DLD1 (cell line): ENCODE measurements at regions not wholly inside any gene's neighbourhood (a gene's known extent, or its start where the extent isn't known, plus 50 kb on each side); places are given as distances from the start of the nearest gene placed in this dataset.

Experiments
- in situ Hi-C: cut with HindIII; loops from 2 replicates; pipeline ENCODE4 v1.10.0; 2017; ENCODE audit warnings: low sequenced_read_pairs

DNA sequence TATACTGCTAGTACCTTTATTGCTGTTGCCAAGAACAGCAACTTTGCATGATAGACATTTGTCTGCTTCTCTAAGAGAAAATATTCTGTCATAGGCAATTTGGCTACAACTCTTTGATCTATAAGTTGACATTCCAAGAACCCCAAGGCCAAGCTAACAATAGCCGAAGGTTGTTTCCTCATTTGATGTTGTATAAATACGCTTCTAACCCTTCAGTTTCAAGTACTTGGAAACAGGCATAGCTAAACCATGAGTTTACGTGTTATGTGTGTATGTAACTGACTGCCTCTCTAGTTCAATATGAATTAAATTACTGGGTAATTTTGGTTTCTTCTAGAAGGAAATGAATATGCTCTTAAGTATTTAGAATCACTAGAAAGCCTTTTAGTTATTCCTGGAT, 1034.0 kb downstream of the TLE4 start:
- in situ Hi-C loops = no loop called here

DNA sequence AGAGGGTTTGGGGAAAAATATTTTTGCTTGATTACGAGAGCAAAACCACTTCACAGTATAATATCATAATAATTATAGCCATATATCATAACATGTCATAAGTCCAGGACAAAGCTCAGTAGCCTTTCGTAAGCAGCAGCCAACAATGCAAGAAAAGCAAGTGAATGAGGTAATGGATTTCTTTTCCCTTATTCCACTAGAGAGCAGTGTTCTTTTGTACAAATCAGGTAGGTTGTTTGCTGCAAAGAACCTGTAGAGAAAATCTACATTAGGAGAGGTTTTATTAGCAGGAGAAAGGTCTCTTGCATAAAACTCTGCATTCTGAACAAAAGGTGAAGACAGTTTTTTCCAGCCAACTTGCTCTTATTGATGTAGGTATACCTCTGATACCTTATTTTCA, 1033.4 kb downstream of the TLE4 start:
- in situ Hi-C loops = no loop called here

DNA sequence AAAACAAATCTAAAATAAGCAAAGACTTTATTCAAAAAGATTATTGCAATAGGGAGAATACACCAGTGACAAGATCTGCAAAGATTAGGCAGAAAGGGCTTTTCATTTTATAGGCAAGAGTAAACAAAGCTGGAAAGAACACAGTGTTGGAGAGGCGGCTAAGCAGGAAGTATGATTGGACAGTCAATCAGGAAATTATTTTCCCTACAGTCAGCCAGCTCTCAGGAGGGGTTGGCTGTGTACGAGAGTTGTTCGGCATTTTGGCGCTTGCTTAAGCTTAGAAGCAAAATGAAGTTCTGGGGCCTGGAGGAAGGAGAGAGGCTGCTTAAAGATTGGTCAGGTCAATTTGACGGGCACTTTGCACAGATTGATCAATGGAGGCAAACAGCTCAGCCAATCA, 1030.5 kb downstream of the TLE4 start:
- in situ Hi-C loops = no loop called here

DNA sequence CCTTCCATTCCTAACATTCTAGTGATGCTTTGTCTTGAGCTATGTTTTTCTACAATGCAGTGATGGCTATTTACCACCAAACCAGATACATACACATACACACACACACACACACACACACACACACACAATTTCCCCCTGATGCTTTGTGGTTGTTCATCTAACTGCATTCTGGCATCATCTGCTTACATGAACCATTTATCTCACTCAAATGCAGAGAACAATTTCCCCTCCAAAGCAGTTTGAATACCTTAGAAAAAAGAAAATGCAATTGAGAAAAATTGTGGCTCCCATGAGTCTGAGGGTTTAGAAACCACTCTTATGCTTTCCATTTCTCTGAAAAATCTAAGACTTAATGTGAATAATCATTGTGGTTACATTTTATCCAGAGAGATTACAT, 1024.8 kb downstream of the TLE4 start:
- in situ Hi-C loops = no loop called here

DNA sequence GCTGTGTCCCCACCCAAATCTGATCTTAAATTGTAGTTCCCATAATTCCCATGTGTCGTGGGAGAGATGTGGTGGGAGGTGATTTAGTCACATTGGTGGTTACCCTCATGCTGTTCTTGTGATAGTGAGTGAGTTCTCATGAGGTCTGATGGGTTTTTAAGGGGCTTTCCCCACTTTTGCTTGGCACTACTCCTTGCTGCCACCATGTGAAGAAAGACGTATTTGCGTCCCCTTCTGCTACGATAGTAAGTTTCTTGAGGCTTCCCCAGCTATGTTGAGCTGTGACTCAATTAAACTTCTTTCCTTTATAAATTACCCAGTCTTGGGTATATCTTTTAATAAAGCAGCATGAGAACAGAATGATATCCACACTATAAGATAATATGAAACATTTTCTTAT, 1023.4 kb downstream of the TLE4 start:
- in situ Hi-C loops = no loop called here

DNA sequence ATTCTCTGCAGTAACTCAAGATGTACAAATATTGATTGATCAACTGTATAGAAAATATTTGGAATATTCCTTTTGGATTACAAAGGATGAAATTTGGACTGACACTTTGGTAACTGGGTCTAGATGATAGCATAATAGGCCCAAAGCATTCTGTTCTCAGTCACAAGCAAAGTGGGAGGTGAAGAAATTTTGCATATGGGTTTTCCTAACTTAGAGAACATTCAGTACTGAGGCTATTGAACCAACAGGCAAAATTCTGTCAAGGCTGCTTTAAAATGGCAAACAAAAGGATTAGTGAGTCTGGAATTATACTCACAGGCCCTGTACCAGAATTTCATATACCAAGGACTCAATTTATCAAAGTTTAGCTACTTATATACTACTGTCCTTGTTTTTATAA, 1020.6 kb downstream of the TLE4 start:
- in situ Hi-C loops = no loop called here

DNA sequence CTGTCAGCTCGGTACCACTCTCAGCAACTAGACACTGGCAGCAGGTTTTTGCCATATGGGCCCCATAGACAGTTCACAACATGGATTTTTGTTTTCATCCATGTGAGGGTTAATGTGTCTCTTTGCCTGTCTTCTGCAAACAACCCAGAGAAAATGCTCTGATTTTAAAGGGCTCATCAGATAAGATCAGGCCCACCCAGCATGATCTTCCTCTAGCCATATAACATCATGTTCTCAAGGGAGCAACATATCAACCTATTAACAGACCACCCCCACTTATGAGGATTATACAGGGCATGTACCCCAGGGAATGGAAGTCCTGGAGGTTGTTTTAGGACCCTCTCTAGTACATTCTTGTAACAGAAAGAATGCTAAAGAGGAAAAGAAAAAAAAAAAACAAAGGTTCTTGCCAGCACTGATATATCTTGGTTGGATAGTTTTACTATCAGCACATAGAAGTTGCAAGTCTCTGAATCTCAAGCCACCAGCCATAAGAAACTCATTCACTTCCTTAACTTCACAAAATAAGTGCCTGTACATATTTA, 1015.1 kb downstream of the TLE4 start:
- in situ Hi-C loops = no loop called here

DNA sequence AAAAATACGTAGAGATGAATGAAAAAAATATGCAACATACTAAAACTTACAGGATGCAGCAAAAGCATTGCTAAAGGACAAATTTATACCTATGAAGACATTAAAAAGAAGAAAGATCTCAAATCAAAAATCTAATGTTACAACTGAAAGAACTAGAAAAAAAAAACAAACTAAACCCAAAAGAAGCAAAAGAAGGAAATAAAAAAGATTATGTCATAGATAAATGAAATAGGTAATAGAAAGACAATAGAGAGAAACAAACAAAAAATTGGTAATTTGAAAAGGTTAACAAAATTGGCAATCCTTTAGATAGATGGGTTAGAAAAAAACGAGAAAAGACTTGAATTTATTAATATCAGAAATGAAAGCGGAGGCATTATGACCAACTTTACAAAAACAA, 1000.2 kb downstream of the TLE4 start:
- in situ Hi-C loops = no loop called here

DNA sequence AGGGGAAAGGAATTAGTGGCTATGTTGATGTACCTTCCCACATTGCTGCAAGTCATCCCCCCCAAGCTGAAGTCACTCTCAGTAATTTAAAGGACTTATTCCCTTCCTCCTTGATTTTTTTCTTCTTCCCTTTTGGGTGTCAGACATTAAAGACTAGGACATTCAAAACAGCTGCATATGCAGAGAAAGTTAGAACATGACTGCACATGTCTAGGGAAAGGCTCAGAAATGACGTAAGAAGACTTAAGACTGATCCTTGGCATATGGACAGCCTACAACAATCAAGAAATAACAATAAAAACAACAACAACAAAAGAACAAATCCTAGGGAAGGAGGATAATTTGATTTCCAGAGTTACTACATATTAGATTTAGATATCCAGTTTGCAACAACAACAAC, 997.5 kb downstream of the TLE4 start:
- in situ Hi-C loops = no loop called here

DNA sequence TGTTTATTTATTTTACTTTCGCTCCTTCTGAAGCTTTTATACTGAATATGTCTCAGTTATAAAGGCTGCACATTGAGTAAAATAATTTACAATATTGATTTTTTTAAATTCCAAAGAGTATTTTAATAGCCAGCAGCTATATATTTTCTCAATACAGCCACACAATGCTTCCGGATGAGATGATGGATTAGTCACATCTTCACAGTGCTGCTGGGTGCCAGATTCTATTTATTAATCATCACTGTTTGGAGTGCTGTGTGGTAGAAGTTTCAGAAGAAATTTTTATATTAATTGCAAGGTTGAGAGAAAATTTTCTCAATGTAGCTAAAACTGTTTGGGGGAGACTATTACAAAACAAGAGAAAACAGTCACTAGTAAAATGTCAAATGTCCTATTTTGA, 989.8 kb downstream of the TLE4 start:
- in situ Hi-C loops = no loop called here

DNA sequence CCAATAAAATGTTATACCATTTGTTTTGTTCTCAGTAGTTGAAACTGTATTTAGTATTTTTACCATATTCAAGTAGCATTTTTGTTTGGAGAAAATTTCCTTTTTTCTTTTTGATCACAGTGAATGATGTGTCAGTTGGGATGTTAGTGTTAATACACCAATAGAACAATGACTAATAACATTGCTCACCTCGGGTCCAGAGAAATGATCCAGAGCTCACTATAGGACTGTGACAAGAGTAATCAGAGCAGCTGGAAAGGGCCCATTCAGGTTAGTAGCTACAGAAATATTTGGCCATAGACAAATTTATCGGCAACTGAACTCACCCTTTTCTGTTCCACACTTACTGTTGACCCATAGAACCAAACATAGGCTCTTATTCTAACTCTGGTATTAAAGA, 989.2 kb downstream of the TLE4 start:
- in situ Hi-C loops = no loop called here

DNA sequence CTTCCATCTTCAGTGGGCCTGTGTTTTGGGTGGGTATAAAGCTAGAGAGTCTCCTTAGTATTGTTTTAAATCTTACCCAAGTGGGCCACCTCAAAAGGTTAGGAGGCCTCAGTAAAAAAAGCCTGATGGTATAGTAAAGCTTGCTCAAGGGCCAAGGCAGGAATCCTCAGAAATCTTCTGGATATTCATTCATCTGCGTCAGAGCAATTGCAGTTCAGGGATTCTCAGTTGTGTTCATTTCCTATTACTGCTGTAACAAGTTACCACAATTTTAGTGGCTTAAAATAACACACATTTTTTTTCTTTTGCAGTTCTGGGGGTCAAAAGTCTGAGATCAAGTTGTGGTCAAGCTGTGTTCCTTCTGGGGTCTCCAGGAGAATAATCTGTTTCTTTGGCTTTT, 985.5 kb downstream of the TLE4 start:
- in situ Hi-C loops = no loop called here

DNA sequence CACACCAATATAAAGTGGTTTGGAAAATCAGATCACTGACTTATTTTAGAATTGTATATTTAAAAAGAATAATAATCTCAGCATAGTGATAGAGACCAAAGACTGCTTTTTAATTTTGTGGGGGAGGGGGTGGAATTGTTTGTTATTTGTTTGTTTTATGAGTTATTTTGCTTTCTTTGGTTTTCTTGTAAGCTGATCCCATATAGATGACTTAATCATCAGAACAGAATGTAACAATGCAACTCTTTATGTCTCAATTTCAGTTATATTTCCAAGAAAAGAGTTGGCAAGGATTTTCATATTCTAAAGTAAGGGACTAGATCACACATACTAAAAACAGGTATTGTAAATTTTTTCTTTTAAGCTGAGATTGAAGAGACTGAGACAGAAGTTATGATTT, 984.9 kb downstream of the TLE4 start:
- in situ Hi-C loops = no loop called here

DNA sequence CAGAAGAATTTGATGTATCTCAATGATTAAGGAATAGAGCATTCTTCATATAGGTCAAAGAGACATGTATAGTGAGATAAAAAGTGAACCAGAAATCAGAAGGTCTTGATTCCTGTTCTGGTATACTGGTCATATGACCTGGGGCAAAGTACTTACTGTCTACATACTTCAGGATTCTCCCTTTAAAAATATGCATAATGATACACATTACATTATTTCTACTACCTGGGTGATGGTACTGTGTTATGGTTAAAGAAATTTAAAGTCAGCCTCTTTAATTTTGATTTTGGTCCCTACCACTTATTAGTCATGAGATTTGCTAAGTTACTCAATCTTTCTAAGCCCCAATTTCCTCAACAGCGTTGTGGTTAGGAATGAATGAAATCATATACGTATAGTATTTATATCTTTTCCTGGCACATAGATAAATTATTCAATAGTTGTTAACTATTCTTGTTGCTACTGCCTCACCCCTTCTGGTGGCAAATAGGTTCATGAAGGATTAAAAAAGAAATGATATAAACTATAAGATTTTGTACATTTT, 984.1 kb downstream of the TLE4 start:
- in situ Hi-C loops = no loop called here

DNA sequence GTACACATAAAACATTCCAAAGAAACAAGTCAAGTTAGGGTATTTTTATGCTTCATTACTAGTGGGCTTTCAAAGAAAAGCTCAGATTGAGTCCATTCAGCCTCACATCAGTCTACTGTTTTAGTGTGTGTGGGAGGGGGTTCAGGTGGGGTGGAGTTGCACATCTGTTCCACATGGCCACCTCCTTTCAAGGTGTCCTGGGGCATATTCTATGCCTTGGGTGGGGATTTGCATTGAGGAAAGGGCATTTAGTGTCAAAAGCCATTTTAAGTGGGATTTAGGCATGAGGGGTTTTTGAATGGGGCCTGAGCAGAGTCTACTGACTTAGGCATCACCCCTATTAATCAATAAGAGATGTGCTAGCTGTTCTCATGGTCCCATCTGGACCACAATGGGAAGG, 983.1 kb downstream of the TLE4 start:
- in situ Hi-C loops = no loop called here

DNA sequence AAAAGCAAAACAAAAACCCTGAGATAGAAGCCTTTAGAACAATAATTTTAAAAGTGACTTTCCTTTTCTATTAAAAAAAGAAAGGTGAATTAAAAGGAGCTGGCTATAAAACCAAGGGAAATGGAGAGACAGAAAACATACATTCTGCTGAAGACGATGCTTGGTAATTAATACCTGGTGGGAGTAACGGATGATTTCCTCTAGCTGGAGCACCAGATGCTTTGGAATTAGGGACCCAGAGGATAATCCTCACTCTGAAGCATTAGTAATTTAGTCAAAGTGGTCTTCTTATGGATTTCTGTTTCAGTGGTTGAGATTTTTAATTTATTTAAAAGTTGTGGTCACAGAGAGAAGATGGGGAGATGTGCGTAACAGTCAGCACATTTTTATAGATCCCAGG, 982.5 kb downstream of the TLE4 start:
- in situ Hi-C loops = no loop called here

DNA sequence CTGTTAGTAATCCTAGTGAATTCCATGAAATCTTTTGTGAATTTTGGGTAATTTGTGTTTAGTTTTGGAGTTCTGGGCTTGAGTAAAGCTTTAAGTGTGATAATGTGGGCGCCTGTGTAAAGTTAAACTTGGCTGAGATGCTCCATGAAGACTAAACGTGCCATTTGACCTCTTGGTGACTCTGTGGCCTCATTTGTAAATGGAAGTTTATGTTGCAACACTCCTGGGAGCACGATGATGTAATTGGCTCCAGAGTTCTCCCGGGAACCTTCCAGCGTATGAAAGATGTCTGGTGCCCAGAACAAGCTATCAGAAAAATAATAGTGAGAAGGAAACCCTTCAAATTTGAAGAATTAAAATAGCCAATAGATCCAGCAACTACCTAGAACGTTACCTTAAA, 981.2 kb downstream of the TLE4 start:
- in situ Hi-C loops = no loop called here

DNA sequence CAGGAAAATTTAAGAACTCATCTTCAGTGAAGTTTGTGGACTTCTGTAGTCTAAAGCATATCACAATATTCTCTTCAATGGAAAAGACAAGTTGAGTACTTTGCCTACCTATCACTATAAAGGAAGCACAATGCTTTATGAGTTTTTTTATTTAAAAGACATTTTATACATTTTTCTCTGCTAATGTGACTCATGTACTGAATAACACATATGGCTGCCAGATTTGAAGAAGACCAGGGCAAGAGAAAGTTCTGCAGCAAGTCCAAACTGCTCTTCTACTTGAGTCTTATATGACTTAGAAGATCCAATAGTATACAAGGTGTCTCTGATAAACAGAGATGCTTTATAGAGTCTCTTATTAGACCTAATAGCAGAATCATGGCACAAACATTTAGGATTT, 978.4 kb downstream of the TLE4 start:
- in situ Hi-C loops = no loop called here

DNA sequence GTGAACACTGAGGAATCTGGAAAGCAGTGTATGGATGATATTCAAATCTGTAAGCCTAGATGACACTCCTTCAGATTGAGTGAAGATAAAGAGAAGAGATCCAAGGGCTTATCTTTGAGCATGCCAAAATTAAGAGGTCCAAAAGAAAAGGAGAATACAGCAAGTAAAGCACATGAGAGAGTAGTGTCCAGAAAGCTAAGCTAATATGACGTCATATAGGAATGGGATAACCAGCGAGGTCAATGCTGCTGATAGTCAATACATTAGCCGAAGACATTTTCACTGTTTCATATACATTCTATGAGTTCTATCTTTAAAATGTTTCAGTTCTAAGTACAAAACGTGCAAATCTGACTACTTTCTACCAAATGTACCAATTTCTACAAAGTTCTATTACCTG, 975.8 kb downstream of the TLE4 start:
- in situ Hi-C loops = no loop called here

DNA sequence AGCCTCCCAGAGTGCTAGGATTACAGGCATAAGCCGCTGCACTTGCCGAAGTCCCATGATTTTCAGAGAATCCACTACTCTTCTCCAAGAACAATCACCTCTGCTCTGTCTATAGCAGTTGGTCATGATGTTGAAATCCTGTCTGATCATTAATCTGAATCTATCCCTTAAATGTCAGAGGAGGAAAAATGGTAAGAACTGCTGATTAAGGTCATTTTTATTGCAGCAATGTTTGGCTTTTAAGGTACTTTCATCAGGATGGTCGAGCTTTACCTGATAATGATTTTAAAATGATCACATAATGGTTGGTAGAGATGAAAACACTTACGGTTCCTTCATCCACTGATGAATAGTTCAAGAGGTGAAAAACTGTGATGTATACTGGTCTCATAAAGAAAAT, 968.6 kb downstream of the TLE4 start:
- in situ Hi-C loops = no loop called here

DNA sequence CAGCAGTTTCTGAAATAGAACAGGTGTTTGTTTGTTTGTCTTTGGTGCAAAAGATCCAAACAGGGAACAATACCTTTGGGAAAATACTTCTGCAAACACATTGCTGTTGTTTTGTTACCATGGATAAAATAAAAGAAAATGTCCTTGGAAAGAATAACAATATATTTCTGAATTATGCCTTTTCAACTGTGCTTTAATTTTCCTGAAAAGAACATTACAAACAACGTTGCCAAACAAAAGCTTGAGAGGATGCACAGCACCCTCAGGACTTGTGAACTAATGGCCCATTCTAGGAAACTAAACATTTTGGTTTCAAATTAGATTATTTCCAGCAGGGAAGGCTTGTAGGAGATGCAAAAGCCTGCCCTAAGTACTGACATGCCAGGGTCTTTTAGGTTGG, 967.2 kb downstream of the TLE4 start:
- in situ Hi-C loops = no loop called here

DNA sequence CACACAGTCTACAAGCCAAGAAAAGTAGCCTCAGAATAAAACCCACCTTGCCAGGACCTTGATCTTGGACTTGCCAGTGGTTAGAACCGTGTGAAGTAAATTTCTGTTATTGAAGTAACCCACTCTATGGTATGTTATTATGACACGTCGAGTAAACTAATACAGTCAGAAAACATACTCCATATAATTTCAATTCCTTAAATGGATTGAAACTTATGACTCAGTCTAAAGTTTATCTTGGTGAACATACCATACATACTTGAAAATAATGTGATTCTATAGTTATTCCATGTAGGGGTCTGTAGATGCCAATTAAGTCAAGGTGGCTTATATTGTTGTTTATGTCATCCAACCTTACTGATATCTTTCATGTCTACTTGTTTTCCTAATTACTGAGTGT, 950.7 kb downstream of the TLE4 start:
- in situ Hi-C loops = no loop called here

DNA sequence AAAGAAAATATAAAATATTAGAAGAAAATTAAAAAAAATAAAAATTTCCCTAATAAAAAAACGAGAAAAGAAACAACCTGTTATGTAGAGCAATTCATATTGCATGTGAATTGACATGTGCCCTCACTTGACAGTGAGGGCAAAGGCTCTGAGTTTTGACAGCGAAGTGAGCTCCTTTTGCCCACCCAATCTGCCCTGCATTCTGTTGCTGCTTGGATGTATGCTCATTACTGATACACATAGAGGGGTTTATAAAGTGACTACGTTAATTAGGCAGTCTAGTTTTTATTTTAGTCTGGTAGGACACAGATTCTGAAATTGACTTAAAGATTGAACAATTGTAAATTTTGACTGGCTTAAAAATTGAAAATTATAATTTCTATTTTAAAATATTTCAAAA, 949.4 kb downstream of the TLE4 start:
- in situ Hi-C loops = no loop called here

DNA sequence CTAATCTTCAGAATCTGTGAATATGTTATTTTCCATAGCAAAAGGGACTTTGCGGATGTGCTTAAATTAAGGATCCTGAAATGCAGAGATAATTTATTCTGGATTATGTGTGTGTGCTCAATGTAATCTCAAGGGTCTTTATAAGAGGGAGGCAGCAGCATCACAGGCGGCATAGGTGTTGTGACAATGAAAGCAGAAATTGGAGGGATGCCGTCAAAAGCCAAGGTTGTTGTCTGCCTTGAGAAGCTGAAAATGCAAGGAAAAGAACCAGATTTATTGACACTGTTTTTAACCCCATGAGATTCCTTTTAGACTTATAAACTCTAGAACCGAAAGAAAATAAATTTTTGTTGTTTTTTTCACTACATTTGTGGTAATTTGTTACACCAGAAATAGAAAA, 948.5 kb downstream of the TLE4 start:
- in situ Hi-C loops = no loop called here
